Upper lobe of left lung (tissue), 6 donors: ENCODE measurements at regions not wholly inside any gene's neighbourhood (a gene's known extent, or its start where the extent isn't known, plus 50 kb on each side); places are given as distances from the start of the nearest gene placed in this dataset.

Experiments
- ATAC-seq, 2 donors: fragments of 200-7000 bp; cut with Tn5 transposase; one replicate each; pipeline ENCODE4 v1.9.1; 2022; ENCODE audit warnings: mild to moderate bottlenecking in 2 of 2, moderate library complexity in 2 of 2; ENCODE audit not compliant: low FRiP score in 2 of 2
- DNase-seq, 2 donors: peaks; one replicate each; pipeline ENCODE4 v3.0.0-alpha.2; 2019 to 2020
- H3K27ac ChIP-seq, 4 donors: fragments of 200-600 bp; sonication (generic); one replicate each; pipeline ENCODE4 v1.5.1; 2016 to 2019
- H3K27me3 ChIP-seq, 4 donors: fragments of 200-600 bp; sonication (generic); one replicate each; pipeline ENCODE4 v1.5.1; 2017 to 2019
- H3K36me3 ChIP-seq, 4 donors: fragments of 200-600 bp; sonication (generic); one replicate each; pipeline ENCODE4 v1.5.1; 2016 to 2019
- H3K4me1 ChIP-seq, 4 donors: fragments of 200-600 bp; sonication (generic); one replicate each; pipeline ENCODE4 v1.5.1; 2018 to 2019
- H3K4me3 ChIP-seq, 4 donors: fragments of 200-600 bp; sonication (generic); one replicate each; pipeline ENCODE4 v1.5.1; 2017 to 2019; ENCODE audit warnings: mild to moderate bottlenecking in 2 of 4, moderate library complexity in 1 of 4
- H3K9me3 ChIP-seq, 4 donors: fragments of 200-600 bp; sonication (generic); one replicate each; pipeline ENCODE4 v1.5.1; 2018 to 2019
- EP300 ChIP-seq, 4 donors: sonication (generic); formaldehyde crosslinking; IDR thresholded peaks; one replicate each; pipeline ENCODE4 v1.5.1; 2017; ENCODE audit warnings: antibody characterized with exemption in 4 of 4, control low read depth in 2 of 4
- POLR2A ChIP-seq, 4 donors: fragments of 450-650 bp; IDR thresholded peaks; one replicate each; pipeline ENCODE4 v1.5.1; 2016 to 2017; ENCODE audit warnings: antibody characterized with exemption in 4 of 4, mild to moderate bottlenecking in 2 of 4
- POLR2AphosphoS5 ChIP-seq, 2 donors: sonication (generic); formaldehyde crosslinking; IDR thresholded peaks; one replicate each; pipeline ENCODE4 v1.5.1; 2017; ENCODE audit warnings: antibody characterized with exemption in 2 of 2
- WGBS, 2 donors: methylation state at CpG; one replicate each; pipeline ENCODE4 v1.1.5; 2017 to 2018; 5-methylcytosine and 5-hydroxymethylcytosine counted together
- TF ChIP-seq, protein P1 (sequence below), 6 experiments: fragments of 450-650 bp in 4 of 6; fragments of 200-600 bp in 2 of 6; sonication (generic) in 2 of 6; IDR thresholded peaks; one replicate each; pipeline ENCODE4 v1.5.1; 2016 to 2019; ENCODE audit warnings: antibody characterized with exemption in 6 of 6
- donor health status: DM: no; HTN: no; CAD: no; lungs with moderate emphysema.
- donor health status: DM: no; HTN: yes; CAD: no; lungs with severe emphysema.

- 73 to 78% methylated on average over 3 of the region's 3 CpGs for WGBS, 2 donors
- no peak for ATAC-seq
Observed at GRCh38 chr10:64277536-64277935, 756.3 kb downstream of the REEP3 start.

GRCh38 chr10:64283621-64284020 is 762.4 kb downstream of the REEP3 start:
- no peaks in the 10 kb centered on the region for H3K4me1 ChIP-seq
- TF ChIP-seq EP300 (IDR thresholded peaks at IDR 0.05) (no peak), POLR2AphosphoS5 (IDR thresholded peaks at IDR 0.05) (no peak), POLR2A (IDR thresholded peaks at IDR 0.05) (no peak)
- TF ChIP-seq, protein P1, sequence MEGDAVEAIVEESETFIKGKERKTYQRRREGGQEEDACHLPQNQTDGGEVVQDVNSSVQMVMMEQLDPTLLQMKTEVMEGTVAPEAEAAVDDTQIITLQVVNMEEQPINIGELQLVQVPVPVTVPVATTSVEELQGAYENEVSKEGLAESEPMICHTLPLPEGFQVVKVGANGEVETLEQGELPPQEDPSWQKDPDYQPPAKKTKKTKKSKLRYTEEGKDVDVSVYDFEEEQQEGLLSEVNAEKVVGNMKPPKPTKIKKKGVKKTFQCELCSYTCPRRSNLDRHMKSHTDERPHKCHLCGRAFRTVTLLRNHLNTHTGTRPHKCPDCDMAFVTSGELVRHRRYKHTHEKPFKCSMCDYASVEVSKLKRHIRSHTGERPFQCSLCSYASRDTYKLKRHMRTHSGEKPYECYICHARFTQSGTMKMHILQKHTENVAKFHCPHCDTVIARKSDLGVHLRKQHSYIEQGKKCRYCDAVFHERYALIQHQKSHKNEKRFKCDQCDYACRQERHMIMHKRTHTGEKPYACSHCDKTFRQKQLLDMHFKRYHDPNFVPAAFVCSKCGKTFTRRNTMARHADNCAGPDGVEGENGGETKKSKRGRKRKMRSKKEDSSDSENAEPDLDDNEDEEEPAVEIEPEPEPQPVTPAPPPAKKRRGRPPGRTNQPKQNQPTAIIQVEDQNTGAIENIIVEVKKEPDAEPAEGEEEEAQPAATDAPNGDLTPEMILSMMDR (IDR thresholded peaks at IDR 0.05) = no peak
- no peak overlapping the region for H3K4me3 ChIP-seq
- H3K9me3 ChIP-seq = no peaks in the 10 kb centered on the region
- no peak overlapping the region for H3K27ac ChIP-seq
- no peaks in the 10 kb centered on the region for H3K36me3 ChIP-seq
- WGBS, 2 donors = 87 to 90% methylated on average over 3 of the region's 3 CpGs
- ATAC-seq = no peak
- no peak for DNase-seq
- no peaks in the 10 kb centered on the region for H3K27me3 ChIP-seq

More at GRCh38 chr10:64277536-64277935, 756.3 kb downstream of the REEP3 start:
- Histone ChIP-seq H3K36me3 (no peaks in the 10 kb centered on the region), H3K9me3 (no peaks in the 10 kb centered on the region), H3K27ac (no peak overlapping the region), H3K27me3 (no peaks in the 10 kb centered on the region), H3K4me1 (no peaks in the 10 kb centered on the region), H3K4me3 (no peak overlapping the region)
- no peak for DNase-seq
- TF ChIP-seq EP300 (IDR thresholded peaks at IDR 0.05) = no peak

DNA sequence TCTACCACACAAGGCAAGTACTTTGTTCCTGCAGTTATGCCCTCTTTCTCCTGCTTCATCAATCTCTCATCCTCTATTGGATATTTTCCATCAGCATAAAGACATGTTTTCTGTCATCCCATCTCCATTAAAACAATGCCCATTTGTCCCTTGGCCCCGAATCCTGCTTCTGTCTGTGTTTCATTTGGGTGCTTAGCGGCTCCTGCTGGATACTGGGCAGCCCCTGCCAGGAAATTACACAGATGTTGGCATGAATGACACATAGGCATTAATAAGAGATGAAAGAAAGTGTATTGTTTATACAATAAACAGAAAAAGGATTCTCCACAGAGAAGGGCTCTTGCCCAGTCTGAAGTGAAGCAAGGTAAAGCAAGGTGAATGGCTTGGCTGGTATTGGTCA is 765.3 kb downstream of the REEP3 start:
- no peaks in the 10 kb centered on the region for H3K27me3 ChIP-seq
- 70 to 73% methylated on average over 2 of the region's 2 CpGs for WGBS, 2 donors
- ATAC-seq (no peak), DNase-seq (no peak)
- H3K4me3 ChIP-seq = no peak overlapping the region
- TF ChIP-seq, protein P1 (IDR thresholded peaks at IDR 0.05) = no peak
- TF ChIP-seq EP300 (IDR thresholded peaks at IDR 0.05) (no peak), POLR2AphosphoS5 (IDR thresholded peaks at IDR 0.05) (no peak), POLR2A (IDR thresholded peaks at IDR 0.05) (no peak)
- H3K36me3 ChIP-seq = no peaks in the 10 kb centered on the region
- no peaks in the 10 kb centered on the region for H3K4me1 ChIP-seq
- H3K9me3 ChIP-seq = no peaks in the 10 kb centered on the region
- no peak overlapping the region for H3K27ac ChIP-seq

GRCh38 chr10:64288404-64288803 is 767.2 kb downstream of the REEP3 start:
- TF ChIP-seq POLR2A (IDR thresholded peaks at IDR 0.05) (no peak), POLR2AphosphoS5 (IDR thresholded peaks at IDR 0.05) (no peak), EP300 (IDR thresholded peaks at IDR 0.05) (no peak)
- TF ChIP-seq, protein P1 (IDR thresholded peaks at IDR 0.05) = no peak
- H3K4me1 ChIP-seq = no peaks in the 10 kb centered on the region
- no peaks in the 10 kb centered on the region for H3K27me3 ChIP-seq
- H3K9me3 ChIP-seq = no peaks in the 10 kb centered on the region
- 68 to 88% methylated on average over 1 of the region's 1 CpG for WGBS, 2 donors
- H3K4me3 ChIP-seq = no peak overlapping the region
- H3K27ac ChIP-seq = no peak overlapping the region
- no peaks in the 10 kb centered on the region for H3K36me3 ChIP-seq
- DNase-seq (no peak), ATAC-seq (no peak)

- no peaks in the 10 kb centered on the region for H3K9me3 ChIP-seq
- TF ChIP-seq POLR2A (IDR thresholded peaks at IDR 0.05) (no peak), POLR2AphosphoS5 (IDR thresholded peaks at IDR 0.05) (no peak), EP300 (IDR thresholded peaks at IDR 0.05) (no peak)
- TF ChIP-seq, protein P1 (IDR thresholded peaks at IDR 0.05) = no peak
- no peak overlapping the region for H3K27ac ChIP-seq
- no peak overlapping the region for H3K4me3 ChIP-seq
- no peaks in the 10 kb centered on the region for H3K27me3 ChIP-seq
- no peaks in the 10 kb centered on the region for H3K36me3 ChIP-seq
- ATAC-seq = no peak
- DNase-seq = no peak
- 89 to 90% methylated on average over 1 of the region's 1 CpG for WGBS, 2 donors
- H3K4me1 ChIP-seq = no peaks in the 10 kb centered on the region
Observed at GRCh38 chr10:64303566-64303965, 782.4 kb downstream of the REEP3 start.
